ENCODE measurements at regions not wholly inside any gene's neighbourhood (a gene's known extent, or its start where the extent isn't known, plus 50 kb on each side); places are given as distances from the start of the nearest gene placed in this dataset.
"Not testable (repeated sequence)": the region's sequence is repeated elsewhere in the genome, so short reads cannot be mapped to it uniquely, and the experiment has no call there.

DNA sequence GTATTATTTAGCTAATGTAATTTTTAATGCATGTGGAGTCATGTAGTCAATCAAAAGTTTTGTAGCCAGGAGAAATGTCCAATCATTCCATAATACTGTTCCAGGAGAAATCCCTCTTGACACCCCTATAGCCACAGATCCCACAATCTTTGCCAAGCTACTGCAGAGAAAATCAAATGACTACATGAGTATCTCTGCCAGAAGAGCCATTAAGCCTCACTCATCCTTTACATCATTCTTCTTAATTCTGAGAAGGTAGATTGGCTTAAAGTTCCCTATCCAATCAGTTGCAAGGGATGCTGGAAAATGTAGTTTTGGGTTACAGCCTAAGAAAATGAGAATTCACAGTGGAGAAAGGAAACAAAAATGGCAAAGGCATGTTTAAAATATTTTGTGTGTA, 502.1 kb downstream of the ZBBX start:
- Histone ChIP-seq H3K4me1 (ENCODE audit: insufficient read depth, low read length) (no peaks in the 10 kb centered on the region), H3K9me3 (ENCODE audit: control insufficient read depth, insufficient read depth, low read length) (no peaks in the 10 kb centered on the region), H3K36me3 (ENCODE audit: insufficient read depth, low read length) (no peaks in the 10 kb centered on the region), H3K9ac (ENCODE audit: low read depth, low read length) (no peak overlapping the region)

DNA sequence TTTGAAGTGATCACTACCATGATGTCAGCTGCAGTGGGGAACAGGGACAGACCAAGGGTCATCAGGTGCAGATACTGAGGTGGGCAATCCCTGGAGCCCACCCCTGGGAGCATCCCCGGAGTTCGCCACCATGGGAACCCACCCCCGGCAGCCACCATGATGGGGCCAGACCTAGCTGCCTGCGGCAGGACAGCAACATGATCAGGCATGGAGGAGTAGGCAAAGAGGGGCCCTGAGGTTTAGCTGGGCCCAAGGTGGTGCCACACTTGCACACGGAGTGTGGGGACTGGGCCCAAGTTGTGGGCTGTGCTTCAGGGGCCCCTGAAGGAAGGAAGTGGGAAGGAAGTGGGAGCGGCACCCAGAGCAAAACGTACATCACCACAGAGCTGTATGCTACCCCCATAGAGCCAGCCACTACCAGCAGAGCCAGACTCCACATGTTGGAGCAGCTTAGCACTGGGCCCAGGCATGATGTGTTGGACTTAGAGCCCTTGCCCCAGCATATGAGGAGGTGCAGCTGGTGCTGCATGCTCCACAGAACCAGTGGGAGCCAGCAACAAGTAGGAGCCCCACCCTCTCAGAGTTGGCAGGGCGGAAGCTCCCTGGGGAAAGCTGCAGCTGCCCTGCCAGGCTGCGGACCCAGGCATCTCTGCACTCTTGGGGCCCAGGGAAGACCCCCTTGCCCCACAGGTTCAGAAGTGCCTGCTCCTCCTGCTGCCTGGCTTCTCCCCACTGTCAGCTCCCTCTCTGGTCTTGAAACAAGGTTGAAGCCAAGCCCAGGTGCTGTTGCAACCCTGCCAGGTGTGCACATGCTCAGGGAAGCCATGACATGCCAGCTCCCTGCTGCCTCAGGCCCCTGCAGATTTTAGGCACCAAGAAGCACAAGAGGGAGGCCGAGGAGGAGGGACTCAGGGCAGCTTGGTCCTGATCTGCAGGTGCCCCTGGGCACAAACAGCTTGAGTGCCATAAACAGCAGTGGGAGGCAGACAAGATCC, 515.3 kb downstream of the ZBBX start:
- Histone ChIP-seq H3K9ac (ENCODE audit: low read depth, low read length) (no peak overlapping the region), H3K36me3 (ENCODE audit: insufficient read depth, low read length) (no peaks in the 10 kb centered on the region), H3K9me3 (ENCODE audit: control insufficient read depth, insufficient read depth, low read length) (no peaks in the 10 kb centered on the region), H3K4me1 (ENCODE audit: insufficient read depth, low read length) (no peaks in the 10 kb centered on the region)

DNA sequence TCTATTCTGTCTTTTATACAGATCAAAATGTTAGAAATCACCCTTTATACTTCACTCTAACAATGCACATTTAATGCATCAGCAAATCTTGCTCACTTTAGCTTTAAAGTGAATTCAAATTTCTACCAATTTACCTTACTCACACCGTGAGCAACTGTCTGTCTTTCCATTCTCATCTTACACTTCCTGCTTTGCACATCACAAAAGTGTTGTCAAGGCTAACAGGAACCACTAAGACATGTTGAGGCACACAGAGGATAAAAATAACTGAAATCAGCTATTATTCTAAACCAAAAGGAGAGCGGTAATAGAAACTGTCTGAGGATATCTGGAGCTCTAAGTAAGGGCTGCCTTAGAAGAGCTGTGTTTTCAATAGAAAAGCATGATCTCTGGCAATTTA, 519.9 kb downstream of the ZBBX start:
- Histone ChIP-seq H3K9ac (ENCODE audit: low read depth, low read length) (no peak overlapping the region), H3K9me3 (ENCODE audit: control insufficient read depth, insufficient read depth, low read length) (no peaks in the 10 kb centered on the region), H3K4me1 (ENCODE audit: insufficient read depth, low read length) (no peaks in the 10 kb centered on the region), H3K36me3 (ENCODE audit: insufficient read depth, low read length) (no peaks in the 10 kb centered on the region)

DNA sequence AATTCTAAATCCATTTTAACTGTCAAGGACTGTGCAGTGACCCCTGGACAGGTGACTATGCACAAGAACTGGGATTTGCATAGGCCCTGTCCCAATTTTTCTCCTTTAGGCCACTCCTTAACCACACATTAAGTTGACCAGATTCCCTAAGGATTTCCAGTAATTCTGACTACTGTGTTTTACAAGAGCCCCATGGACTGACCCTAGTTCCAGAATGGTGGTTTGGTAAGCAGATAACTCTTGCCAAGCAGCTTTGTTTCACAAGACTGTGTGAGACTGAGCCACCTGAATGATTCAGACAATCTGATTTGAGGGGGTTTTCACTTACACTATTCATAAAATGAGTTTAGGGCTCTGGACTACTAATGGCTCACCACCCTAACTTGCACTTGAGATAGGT, 535.8 kb downstream of the ZBBX start:
- Histone ChIP-seq H3K36me3 (ENCODE audit: insufficient read depth, low read length) (no peaks in the 10 kb centered on the region), H3K9ac (ENCODE audit: low read depth, low read length) (no peak overlapping the region)

DNA sequence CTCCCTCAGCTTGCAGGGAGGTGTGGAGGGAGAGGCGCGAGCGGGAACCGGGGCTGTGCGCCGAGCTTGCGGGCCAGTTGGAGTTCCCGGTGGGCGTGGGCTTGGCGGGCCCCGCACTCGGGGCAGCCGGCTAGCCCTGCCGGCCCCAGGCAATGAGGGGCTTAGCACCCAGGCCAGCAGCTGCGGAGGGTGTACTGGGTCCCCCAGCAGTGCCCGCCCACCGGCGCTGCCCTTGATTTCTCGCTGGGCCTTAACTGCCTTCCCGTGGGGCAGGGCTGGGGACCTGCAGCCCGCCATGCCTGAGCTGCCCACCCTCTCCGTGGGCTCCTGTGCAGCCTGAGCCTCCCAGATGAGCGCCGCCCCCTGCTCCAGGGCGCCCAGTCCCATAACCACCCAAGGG, 537.3 kb downstream of the ZBBX start:
- not testable (repeated sequence) for H3K36me3 ChIP-seq (ENCODE audit: insufficient read depth, low read length); H3K9ac ChIP-seq (ENCODE audit: low read depth, low read length); H3K4me1 ChIP-seq (ENCODE audit: insufficient read depth, low read length); H3K9me3 ChIP-seq (ENCODE audit: control insufficient read depth, insufficient read depth, low read length)

More for the DNA sequence above, 535.8 kb downstream of the ZBBX start:
- H3K4me1 ChIP-seq (ENCODE audit: insufficient read depth, low read length): no peaks in the 10 kb centered on the region
- H3K9me3 ChIP-seq (ENCODE audit: control insufficient read depth, insufficient read depth, low read length): no peaks in the 10 kb centered on the region

DNA sequence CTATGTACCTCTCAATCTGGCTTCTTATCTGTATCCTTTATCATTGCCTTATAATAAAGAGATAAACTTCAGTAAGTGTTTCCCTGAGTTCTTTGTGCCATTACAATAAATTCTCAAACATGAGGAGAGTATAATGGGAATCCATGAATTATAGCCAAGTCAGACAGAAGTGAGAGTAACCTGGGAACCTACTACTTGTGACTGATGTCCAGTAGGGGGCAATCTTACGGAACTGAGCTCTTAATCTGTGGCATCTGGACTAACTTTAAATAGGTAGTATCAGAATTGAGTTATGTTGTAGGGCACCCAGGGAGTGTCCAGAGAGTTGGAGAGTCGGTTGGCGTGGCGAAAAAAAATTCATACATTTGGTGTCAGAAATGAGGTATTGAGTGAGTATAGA, 542.6 kb downstream of the ZBBX start:
- no peaks in the 10 kb centered on the region for H3K4me1 ChIP-seq (ENCODE audit: insufficient read depth, low read length)
- H3K9me3 ChIP-seq (ENCODE audit: control insufficient read depth, insufficient read depth, low read length): no peaks in the 10 kb centered on the region
- no peaks in the 10 kb centered on the region for H3K36me3 ChIP-seq (ENCODE audit: insufficient read depth, low read length)
- no peak overlapping the region for H3K9ac ChIP-seq (ENCODE audit: low read depth, low read length)

DNA sequence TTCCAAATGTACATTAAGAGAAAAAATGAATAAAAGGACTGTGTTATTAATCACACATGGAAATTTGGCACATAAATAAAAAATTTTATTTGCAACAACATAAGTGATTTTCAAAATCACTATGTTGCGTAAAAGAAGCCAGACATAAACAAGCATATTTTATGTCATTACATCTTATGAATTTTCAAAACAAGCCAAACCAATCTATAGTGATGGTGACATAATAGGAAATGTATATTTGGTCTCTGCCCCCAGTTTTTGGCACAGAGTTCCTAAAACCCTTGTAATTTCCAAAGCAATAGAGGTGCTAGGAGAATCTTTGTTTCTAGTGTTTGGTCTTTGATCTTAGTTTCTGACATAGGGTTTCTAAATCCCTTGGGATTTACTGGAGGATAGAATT, 543.3 kb downstream of the ZBBX start:
- Histone ChIP-seq H3K4me1 (ENCODE audit: insufficient read depth, low read length) (no peaks in the 10 kb centered on the region), H3K9ac (ENCODE audit: low read depth, low read length) (no peak overlapping the region), H3K36me3 (ENCODE audit: insufficient read depth, low read length) (no peaks in the 10 kb centered on the region), H3K9me3 (ENCODE audit: control insufficient read depth, insufficient read depth, low read length) (no peaks in the 10 kb centered on the region)

DNA sequence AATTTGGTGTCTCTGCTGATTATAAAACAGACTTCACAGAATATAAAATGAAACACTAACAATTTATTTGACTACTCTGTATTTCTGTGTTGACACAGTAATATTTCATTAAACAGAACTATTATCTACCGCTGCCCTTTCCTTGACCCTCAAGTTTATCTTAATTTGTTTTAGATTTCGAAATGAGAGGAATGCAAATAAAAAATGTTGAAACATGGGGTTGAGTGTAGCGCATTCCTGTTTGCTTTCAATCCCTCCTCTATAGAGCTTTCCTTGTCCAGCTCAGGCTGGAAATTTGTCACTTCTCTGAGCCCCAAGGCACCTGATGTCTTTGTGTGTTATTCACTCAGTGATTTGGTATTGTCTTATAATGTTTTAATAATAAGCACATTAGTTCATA, 550.2 kb downstream of the ZBBX start:
- Histone ChIP-seq H3K4me1 (ENCODE audit: insufficient read depth, low read length) (no peaks in the 10 kb centered on the region), H3K9ac (ENCODE audit: low read depth, low read length) (no peak overlapping the region), H3K9me3 (ENCODE audit: control insufficient read depth, insufficient read depth, low read length) (no peaks in the 10 kb centered on the region), H3K36me3 (ENCODE audit: insufficient read depth, low read length) (no peaks in the 10 kb centered on the region)

DNA sequence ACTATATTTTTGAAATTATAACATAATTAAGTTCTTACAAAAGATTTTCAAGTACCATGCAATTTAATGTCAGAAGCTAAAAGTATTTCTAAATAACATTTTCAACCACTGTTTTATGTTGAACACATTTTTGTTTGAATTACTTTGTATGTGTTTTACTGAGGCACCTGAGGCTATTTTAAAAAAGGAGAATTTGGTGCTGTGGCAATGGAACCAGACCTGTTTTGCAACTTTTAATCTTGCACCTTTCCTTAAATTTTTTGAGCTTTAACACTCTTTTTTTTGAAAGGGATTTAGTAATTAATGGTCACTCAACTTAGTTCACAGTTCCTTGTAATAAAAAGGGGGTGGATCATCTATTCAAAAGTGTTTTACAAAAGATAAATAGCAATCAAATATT, 561.6 kb downstream of the ZBBX start:
- Histone ChIP-seq H3K9me3 (ENCODE audit: control insufficient read depth, insufficient read depth, low read length) (no peaks in the 10 kb centered on the region; the same call in 1 of the 2 replicates), H3K36me3 (ENCODE audit: insufficient read depth, low read length) (no peaks in the 10 kb centered on the region), H3K4me1 (ENCODE audit: insufficient read depth, low read length) (no peaks in the 10 kb centered on the region), H3K9ac (ENCODE audit: low read depth, low read length) (no peak overlapping the region)

DNA sequence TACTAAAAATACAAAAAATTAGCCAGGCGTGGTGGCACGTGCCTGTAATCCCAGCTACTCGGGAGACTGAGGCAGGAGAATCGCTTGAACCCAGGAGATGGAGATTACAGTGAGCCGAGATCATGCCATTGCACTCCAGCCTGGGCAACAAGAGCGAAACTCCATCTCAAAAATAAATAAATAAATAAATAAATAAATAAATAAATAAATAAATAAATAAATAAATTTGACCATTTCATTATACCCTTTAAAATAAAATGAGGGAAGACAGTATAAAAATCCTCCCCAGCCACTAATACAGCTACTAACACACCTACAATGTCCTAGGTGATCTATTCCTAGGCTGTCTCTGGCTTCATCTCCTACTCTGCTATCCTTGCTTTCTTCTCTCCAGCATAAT, 562.8 kb downstream of the ZBBX start:
- H3K4me1 ChIP-seq (ENCODE audit: insufficient read depth, low read length); H3K9me3 ChIP-seq (ENCODE audit: control insufficient read depth, insufficient read depth, low read length); H3K9ac ChIP-seq (ENCODE audit: low read depth, low read length); H3K36me3 ChIP-seq (ENCODE audit: insufficient read depth, low read length): not testable (repeated sequence)

DNA sequence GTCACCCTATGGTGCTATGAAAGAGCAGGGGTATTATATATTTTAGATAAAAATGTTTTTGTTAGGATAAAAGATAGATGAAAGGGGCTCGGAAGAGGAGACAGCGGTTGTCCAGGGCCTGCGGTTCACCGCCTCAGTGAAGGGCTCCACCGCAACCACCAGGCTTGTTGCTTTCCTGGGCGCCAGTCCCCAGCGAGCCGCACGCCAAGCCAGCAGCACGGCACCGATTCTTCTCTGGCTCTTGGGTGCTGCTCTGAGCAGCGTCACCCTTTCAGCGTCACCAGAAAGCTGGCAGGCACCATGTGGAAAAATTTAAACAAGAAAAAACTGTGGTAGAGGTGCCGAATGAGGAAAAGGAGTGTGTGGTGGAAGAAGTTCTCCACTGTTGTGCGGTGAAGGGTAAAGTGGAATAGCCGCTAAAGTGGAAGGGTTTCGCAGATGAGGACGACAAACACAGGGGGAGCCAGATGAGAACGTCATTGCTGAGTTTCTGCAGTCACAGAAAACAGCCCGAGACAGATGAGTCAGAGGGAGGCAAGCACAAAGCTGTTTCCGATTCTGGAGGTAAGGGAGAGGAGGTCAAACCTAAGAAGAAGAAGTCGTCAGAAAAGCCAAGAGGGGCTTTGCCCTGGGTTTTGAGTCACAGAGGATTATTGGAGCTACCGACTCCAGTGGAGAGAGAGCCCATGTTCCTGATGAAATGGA, 569.2 kb downstream of the ZBBX start:
- Histone ChIP-seq H3K4me1 (ENCODE audit: insufficient read depth, low read length) (no peaks in the 10 kb centered on the region), H3K9ac (ENCODE audit: low read depth, low read length) (no peak overlapping the region), H3K9me3 (ENCODE audit: control insufficient read depth, insufficient read depth, low read length) (no peaks in the 10 kb centered on the region; the same call in 1 of the 2 replicates), H3K36me3 (ENCODE audit: insufficient read depth, low read length) (no peaks in the 10 kb centered on the region; the same call in 1 of the 2 replicates)

DNA sequence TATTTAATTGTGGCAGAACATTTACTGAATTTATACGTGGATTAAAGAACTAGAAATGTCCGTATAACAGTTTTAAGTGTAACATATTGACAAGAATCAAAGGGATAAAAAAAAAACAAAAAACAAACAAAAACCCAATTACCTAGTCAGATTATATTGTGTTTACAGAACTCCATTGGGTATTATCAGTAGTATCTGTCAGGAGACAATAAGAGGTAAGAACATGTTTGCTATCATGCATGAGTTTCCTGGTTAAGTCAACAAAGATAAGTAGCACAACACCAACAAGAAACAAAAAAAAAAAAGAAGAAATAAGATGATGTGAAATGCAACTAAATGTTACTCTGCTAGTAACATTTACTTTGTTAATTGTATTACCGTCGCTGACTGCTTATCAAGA, 570.6 kb downstream of the ZBBX start:
- Histone ChIP-seq H3K9ac (ENCODE audit: low read depth, low read length) (no peak overlapping the region), H3K36me3 (ENCODE audit: insufficient read depth, low read length) (no peaks in the 10 kb centered on the region; the same call in 1 of the 2 replicates), H3K4me1 (ENCODE audit: insufficient read depth, low read length) (no peaks in the 10 kb centered on the region), H3K9me3 (ENCODE audit: control insufficient read depth, insufficient read depth, low read length) (no peaks in the 10 kb centered on the region)

DNA sequence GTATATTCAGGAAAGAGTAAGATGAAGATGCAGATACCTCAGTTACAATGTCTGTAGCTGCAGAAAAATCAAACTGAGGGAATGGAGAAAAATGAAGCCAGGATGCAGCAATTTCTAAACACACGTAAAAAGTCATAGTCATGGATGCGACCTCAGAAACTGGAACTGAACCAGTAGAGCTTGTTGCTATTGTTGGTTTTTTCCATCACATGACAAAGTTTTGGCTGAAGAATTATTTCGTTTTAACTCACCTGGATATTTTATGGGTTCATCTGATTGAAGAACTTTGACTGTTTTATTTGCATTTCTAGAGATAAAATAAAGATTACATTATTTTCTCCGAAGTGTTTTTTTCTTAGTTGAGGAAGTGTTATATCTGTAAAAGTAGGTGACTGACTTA, 591.2 kb downstream of the ZBBX start:
- Histone ChIP-seq H3K9me3 (ENCODE audit: control insufficient read depth, insufficient read depth, low read length) (no peaks in the 10 kb centered on the region), H3K36me3 (ENCODE audit: insufficient read depth, low read length) (no peaks in the 10 kb centered on the region), H3K9ac (ENCODE audit: low read depth, low read length) (no peak overlapping the region), H3K4me1 (ENCODE audit: insufficient read depth, low read length) (no peaks in the 10 kb centered on the region)

DNA sequence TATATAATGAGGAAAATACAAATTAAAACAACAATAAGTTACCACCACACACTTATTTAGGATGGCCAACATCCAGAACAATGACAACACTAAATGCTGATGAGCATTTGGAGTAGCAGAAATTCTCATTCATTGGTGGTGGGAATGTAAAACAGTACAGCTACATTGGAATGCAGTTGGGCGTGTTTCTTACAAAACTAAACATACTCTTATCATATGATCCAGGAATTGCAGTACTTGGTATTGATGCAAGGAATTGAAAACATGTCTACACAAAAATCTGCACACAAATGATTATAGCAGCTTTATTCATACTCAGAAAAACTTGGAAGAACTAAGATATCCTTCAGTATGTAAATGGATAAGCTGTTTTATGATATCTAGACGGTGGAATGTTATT, 594.2 kb downstream of the ZBBX start:
- Histone ChIP-seq H3K9ac (ENCODE audit: low read depth, low read length) (no peak overlapping the region), H3K9me3 (ENCODE audit: control insufficient read depth, insufficient read depth, low read length) (no peaks in the 10 kb centered on the region; the same call in 1 of the 2 replicates), H3K4me1 (ENCODE audit: insufficient read depth, low read length) (no peaks in the 10 kb centered on the region)

DNA sequence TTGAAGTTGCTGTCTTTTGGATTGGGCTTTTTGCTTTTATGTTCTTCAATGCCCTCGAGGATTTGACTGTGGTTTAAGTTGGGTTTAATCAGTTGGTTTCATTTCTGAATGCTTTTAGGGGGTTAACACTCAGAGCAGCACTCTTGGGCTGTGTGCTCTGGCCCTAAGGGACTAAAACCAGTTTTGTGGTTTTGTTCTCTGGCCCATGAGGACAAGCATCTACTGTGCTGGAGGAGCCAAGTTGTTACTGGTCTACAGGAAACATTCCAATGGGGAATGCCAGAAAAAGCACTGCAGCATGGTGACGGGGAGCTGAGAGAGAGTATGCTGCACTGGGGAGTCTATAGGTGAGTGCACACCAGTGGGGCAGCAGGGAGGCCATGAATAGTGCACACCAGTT, 596.9 kb downstream of the ZBBX start:
- Histone ChIP-seq H3K4me1 (ENCODE audit: insufficient read depth, low read length) (no peaks in the 10 kb centered on the region), H3K9me3 (ENCODE audit: control insufficient read depth, insufficient read depth, low read length) (no peaks in the 10 kb centered on the region; the same call in 1 of the 2 replicates), H3K9ac (ENCODE audit: low read depth, low read length) (no peak overlapping the region), H3K36me3 (ENCODE audit: insufficient read depth, low read length) (no peaks in the 10 kb centered on the region)

More for the DNA sequence above, 594.2 kb downstream of the ZBBX start:
- H3K36me3 ChIP-seq (ENCODE audit: insufficient read depth, low read length): no peaks in the 10 kb centered on the region

All from ES-I3 (cell line).